ENCODE measurements at regions not wholly inside any gene's neighbourhood (a gene's known extent, or its start where the extent isn't known, plus 50 kb on each side); places are given as distances from the start of the nearest gene placed in this dataset.

DNA sequence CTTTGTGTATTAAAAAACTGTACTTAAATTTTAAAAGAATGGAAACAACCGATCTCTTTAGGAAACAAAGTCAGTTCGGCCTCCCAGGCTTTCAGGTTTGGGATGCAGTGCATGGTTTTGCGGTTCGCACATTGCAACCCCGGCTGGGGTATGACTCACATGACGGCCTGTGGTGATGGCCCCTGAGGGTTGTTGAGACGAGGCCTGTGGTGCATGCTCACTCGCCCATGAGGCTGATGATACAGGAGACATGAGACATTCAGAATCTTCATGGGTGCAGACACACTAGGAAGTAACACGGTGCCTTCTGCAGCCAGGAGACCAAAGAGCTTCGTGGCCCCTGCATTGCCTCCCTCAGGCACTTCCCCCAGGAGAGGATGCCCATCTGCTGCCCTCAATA lies 724.6 kb upstream of the SALL3 start:
- TF ChIP-seq POLR2A (IDR thresholded peaks at IDR 0.05): no peak
- TF ChIP-seq, protein P1, sequence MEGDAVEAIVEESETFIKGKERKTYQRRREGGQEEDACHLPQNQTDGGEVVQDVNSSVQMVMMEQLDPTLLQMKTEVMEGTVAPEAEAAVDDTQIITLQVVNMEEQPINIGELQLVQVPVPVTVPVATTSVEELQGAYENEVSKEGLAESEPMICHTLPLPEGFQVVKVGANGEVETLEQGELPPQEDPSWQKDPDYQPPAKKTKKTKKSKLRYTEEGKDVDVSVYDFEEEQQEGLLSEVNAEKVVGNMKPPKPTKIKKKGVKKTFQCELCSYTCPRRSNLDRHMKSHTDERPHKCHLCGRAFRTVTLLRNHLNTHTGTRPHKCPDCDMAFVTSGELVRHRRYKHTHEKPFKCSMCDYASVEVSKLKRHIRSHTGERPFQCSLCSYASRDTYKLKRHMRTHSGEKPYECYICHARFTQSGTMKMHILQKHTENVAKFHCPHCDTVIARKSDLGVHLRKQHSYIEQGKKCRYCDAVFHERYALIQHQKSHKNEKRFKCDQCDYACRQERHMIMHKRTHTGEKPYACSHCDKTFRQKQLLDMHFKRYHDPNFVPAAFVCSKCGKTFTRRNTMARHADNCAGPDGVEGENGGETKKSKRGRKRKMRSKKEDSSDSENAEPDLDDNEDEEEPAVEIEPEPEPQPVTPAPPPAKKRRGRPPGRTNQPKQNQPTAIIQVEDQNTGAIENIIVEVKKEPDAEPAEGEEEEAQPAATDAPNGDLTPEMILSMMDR (IDR thresholded peaks at IDR 0.05): no peak

Measured in heart left ventricle (tissue), 13 donors.